Lung (tissue), 11 donors: ENCODE measurements at regions not wholly inside any gene's neighbourhood (a gene's known extent, or its start where the extent isn't known, plus 50 kb on each side); places are given as distances from the start of the nearest gene placed in this dataset.

ENCODE experiments used
- ATAC-seq: fragments of 200-7000 bp; cut with Tn5 transposase; one replicate; pipeline ENCODE4 v1.9.1; 2020; ENCODE audit warnings: moderate number of reproducible peaks; ENCODE audit not compliant: insufficient read depth, low FRiP score
- DNase-seq, 3 donors: peaks; one replicate each; pipeline ENCODE4 v3.0.0-alpha.2; 2013 to 2017
- H3K27ac ChIP-seq, 2 donors: one replicate each; pipeline ENCODE4 v1.5.1; 2013; ENCODE audit warnings: mild to moderate bottlenecking in 2 of 2, moderate library complexity in 2 of 2, control low read depth in 1 of 2, inconsistent platforms in 1 of 2, low read depth in 1 of 2, low read length in 1 of 2
- H3K27me3 ChIP-seq, 3 donors: one replicate each; pipeline ENCODE4 v1.5.1; 2013; ENCODE audit warnings: low read length in 2 of 3; ENCODE audit not compliant: control insufficient read depth in 3 of 3, insufficient read depth in 3 of 3
- H3K36me3 ChIP-seq, 4 donors: one replicate each; pipeline ENCODE4 v1.5.1; 2013; ENCODE audit warnings: low read length in 4 of 4, mild to moderate bottlenecking in 1 of 4, moderate library complexity in 1 of 4; ENCODE audit not compliant: control insufficient read depth in 4 of 4, insufficient read depth in 4 of 4
- H3K4me1 ChIP-seq, 5 donors: one replicate each; pipeline ENCODE4 v1.5.1; 2013; ENCODE audit warnings: low read length in 5 of 5, mild to moderate bottlenecking in 2 of 5, moderate library complexity in 1 of 5; ENCODE audit not compliant: control insufficient read depth in 5 of 5, insufficient read depth in 5 of 5
- H3K4me3 ChIP-seq: one replicate; pipeline ENCODE4 v1.5.1; 2013; ENCODE audit warnings: mild to moderate bottlenecking, control low read depth, moderate library complexity
- H3K9ac ChIP-seq, 2 donors: one replicate each; pipeline ENCODE4 v1.5.1; 2013; ENCODE audit warnings: low read length in 2 of 2, control low read depth in 1 of 2; ENCODE audit not compliant: insufficient read depth in 1 of 2
- H3K9me3 ChIP-seq, 4 donors: one replicate each; pipeline ENCODE4 v1.5.1; 2013; ENCODE audit warnings: low read length in 3 of 4, mild to moderate bottlenecking in 1 of 4, moderate library complexity in 1 of 4; ENCODE audit not compliant: control insufficient read depth in 4 of 4, insufficient read depth in 3 of 4
- CTCF ChIP-seq: IDR thresholded peaks from 2 replicates; pipeline ENCODE4 v1.5.1; 2012; ENCODE audit warnings: mild to moderate bottlenecking; ENCODE audit errors: control extremely low read depth, extremely low read depth
- WGBS, 2 donors: extraction: QIAGEN DNeasy Blood & Tissue Kit; methylation state at CpG; one replicate each; pipeline ENCODE4 v1.1.7; 2013; 5-methylcytosine and 5-hydroxymethylcytosine counted together
- donor health status: control.
- donor health status: control.
- donor health status: Bipolar disorder and iron deficiency.
- donor health status: healthy.
- donor health status: DM: yes; HTN: yes; CAD: no.

- Histone ChIP-seq H3K9me3 (no peaks in the 10 kb centered on the region), H3K27me3 (no peaks in the 10 kb centered on the region), H3K9ac (no peak overlapping the region), H3K4me3 (no peak overlapping the region), H3K36me3 (no peaks in the 10 kb centered on the region), H3K4me1 (no peaks in the 10 kb centered on the region), H3K27ac (no peak overlapping the region)
- ATAC-seq (no peak), DNase-seq (no peak)
- WGBS, 2 donors, result 60 to 74% methylated on average over 2 of the region's 2 CpGs
- no peak for TF ChIP-seq CTCF
Observed at GRCh38 chr3:17980863-17981262, 238.4 kb upstream of the TBC1D5 start.

GRCh38 chr3:17979911-17980310 is 237.5 kb upstream of the TBC1D5 start:
- Histone ChIP-seq H3K27me3 (no peaks in the 10 kb centered on the region), H3K9me3 (no peaks in the 10 kb centered on the region), H3K36me3 (no peaks in the 10 kb centered on the region), H3K4me3 (no peak overlapping the region), H3K4me1 (no peaks in the 10 kb centered on the region), H3K27ac (no peak overlapping the region), H3K9ac (no peak overlapping the region)
- no peak for TF ChIP-seq CTCF
- WGBS, 2 donors, result 44 to 65% methylated on average over 3 of the region's 3 CpGs
- DNase-seq (no peak), ATAC-seq (no peak)

GRCh38 chr3:17979252-17979651 is 236.8 kb upstream of the TBC1D5 start:
- ATAC-seq (no peak), DNase-seq (peak; percentile 35 to 83 (median 71))
- no peaks in the 10 kb centered on the region for H3K27me3 ChIP-seq
- no peaks in the 10 kb centered on the region for H3K4me1 ChIP-seq
- H3K9me3 ChIP-seq, result no peaks in the 10 kb centered on the region
- 43 to 54% methylated on average over 2 of the region's 2 CpGs for WGBS, 2 donors
- H3K4me3 ChIP-seq, result no peak overlapping the region
- H3K36me3 ChIP-seq, result no peaks in the 10 kb centered on the region
- H3K27ac ChIP-seq, result no peak overlapping the region
- peak overlapping the region in 1 of 2 donors; percentile 16 for H3K9ac ChIP-seq
- TF ChIP-seq CTCF, result no peak

GRCh38 chr3:17974206-17974841 is 231.9 kb upstream of the TBC1D5 start:
- Histone ChIP-seq H3K9ac (no peak overlapping the region), H3K27me3 (no peaks in the 10 kb centered on the region), H3K27ac (no peak overlapping the region), H3K4me3 (no peak overlapping the region), H3K4me1 (peaks cover 0 to 9% (median 4%) of the 10 kb centered on the region in 5 donors), H3K9me3 (no peaks in the 10 kb centered on the region), H3K36me3 (no peaks in the 10 kb centered on the region)
- no peak for ATAC-seq
- 94 to 95% methylated on average over 1 of the region's 1 CpG for WGBS, 2 donors
- no peak for TF ChIP-seq CTCF
- DNase-seq, result peak in 2 of 3 donors; percentile 6 to 15
